ENCODE measurements at regions not wholly inside any gene's neighbourhood (a gene's known extent, or its start where the extent isn't known, plus 50 kb on each side); places are given as distances from the start of the nearest gene placed in this dataset.
A peak's percentile ranks its signal among the peaks of the same experiment; 100 is the strongest.
"Not testable (repeated sequence)": the region's sequence is repeated elsewhere in the genome, so short reads cannot be mapped to it uniquely, and the experiment has no call there.

- Histone ChIP-seq H2AFZ (ENCODE audit: low read length, unreplicated experiment) (no peak overlapping the region), H3K27ac (ENCODE audit: low read depth, low read length) (peak overlapping the region; percentile 72), H3K4me3 (ENCODE audit: low read depth, low read length) (no peak overlapping the region), H3K4me1 (ENCODE audit: control insufficient read depth, insufficient read depth, low read length, unreplicated experiment) (peaks cover 53% of the 10 kb centered on the region), H3K27me3 (ENCODE audit: insufficient read depth, low read length) (no peaks in the 10 kb centered on the region), H3K36me3 (ENCODE audit: insufficient read depth, low read length) (no peaks in the 10 kb centered on the region), H3K79me2 (ENCODE audit: control insufficient read depth, insufficient read depth, low read length, unreplicated experiment) (no peaks in the 10 kb centered on the region)
Observed at GRCh38 chr3:56926947-56927282, 125.2 kb upstream of the ARHGEF3 start.

GRCh38 chr3:56926243-56926946, 124.6 kb upstream of the ARHGEF3 start:
- Histone ChIP-seq H3K27ac (ENCODE audit: low read depth, low read length) (peak overlapping the region; percentile 72), H3K27me3 (ENCODE audit: insufficient read depth, low read length) (no peaks in the 10 kb centered on the region), H2AFZ (ENCODE audit: low read length, unreplicated experiment) (peak overlapping the region; percentile 10), H3K4me1 (ENCODE audit: control insufficient read depth, insufficient read depth, low read length, unreplicated experiment) (peaks cover 56% of the 10 kb centered on the region), H3K79me2 (ENCODE audit: control insufficient read depth, insufficient read depth, low read length, unreplicated experiment) (no peaks in the 10 kb centered on the region), H3K4me3 (ENCODE audit: low read depth, low read length) (no peak overlapping the region), H3K36me3 (ENCODE audit: insufficient read depth, low read length) (no peaks in the 10 kb centered on the region)

GRCh38 chr3:56924700-56925099, 123.0 kb upstream of the ARHGEF3 start:
- not testable (repeated sequence) for H3K27ac ChIP-seq (ENCODE audit: low read depth, low read length)

GRCh38 chr3:56923526-56924224, 121.9 kb upstream of the ARHGEF3 start:
- Histone ChIP-seq H3K4me1 (ENCODE audit: control insufficient read depth, insufficient read depth, low read length, unreplicated experiment) (peaks cover 43% of the 10 kb centered on the region), H3K4me3 (ENCODE audit: low read depth, low read length) (no peak overlapping the region; the same call in 1 of the 2 replicates), H2AFZ (ENCODE audit: low read length, unreplicated experiment) (peak overlapping the region; percentile 67), H3K27ac (ENCODE audit: low read depth, low read length) (peak overlapping the region; percentile 56), H3K27me3 (ENCODE audit: insufficient read depth, low read length) (no peaks in the 10 kb centered on the region), H3K79me2 (ENCODE audit: control insufficient read depth, insufficient read depth, low read length, unreplicated experiment) (no peaks in the 10 kb centered on the region), H3K36me3 (ENCODE audit: insufficient read depth, low read length) (no peaks in the 10 kb centered on the region)

More at GRCh38 chr3:56924700-56925099, 123.0 kb upstream of the ARHGEF3 start:
- H3K79me2 ChIP-seq (ENCODE audit: control insufficient read depth, insufficient read depth, low read length, unreplicated experiment); H3K4me3 ChIP-seq (ENCODE audit: low read depth, low read length); H2AFZ ChIP-seq (ENCODE audit: low read length, unreplicated experiment); H3K27me3 ChIP-seq (ENCODE audit: insufficient read depth, low read length); H3K36me3 ChIP-seq (ENCODE audit: insufficient read depth, low read length): not testable (repeated sequence)
- peaks cover 46% of the 10 kb centered on the region for H3K4me1 ChIP-seq (ENCODE audit: control insufficient read depth, insufficient read depth, low read length, unreplicated experiment)

GRCh38 chr3:56921573-56922453, 120.1 kb upstream of the ARHGEF3 start:
- no peaks in the 10 kb centered on the region for H3K27me3 ChIP-seq (ENCODE audit: insufficient read depth, low read length)
- peak overlapping the region; percentile 70 for H2AFZ ChIP-seq (ENCODE audit: low read length, unreplicated experiment)
- H3K4me3 ChIP-seq (ENCODE audit: low read depth, low read length): peak overlapping the region; percentile 70
- H3K79me2 ChIP-seq (ENCODE audit: control insufficient read depth, insufficient read depth, low read length, unreplicated experiment): no peaks in the 10 kb centered on the region
- H3K4me1 ChIP-seq (ENCODE audit: control insufficient read depth, insufficient read depth, low read length, unreplicated experiment): peaks cover 26% of the 10 kb centered on the region
- no peak overlapping the region for H3K27ac ChIP-seq (ENCODE audit: low read depth, low read length)
- H3K36me3 ChIP-seq (ENCODE audit: insufficient read depth, low read length): no peaks in the 10 kb centered on the region

- Histone ChIP-seq H2AFZ (ENCODE audit: low read length, unreplicated experiment) (no peak overlapping the region), H3K27ac (ENCODE audit: low read depth, low read length) (no peak overlapping the region), H3K4me3 (ENCODE audit: low read depth, low read length) (no peak overlapping the region), H3K79me2 (ENCODE audit: control insufficient read depth, insufficient read depth, low read length, unreplicated experiment) (no peaks in the 10 kb centered on the region), H3K4me1 (ENCODE audit: control insufficient read depth, insufficient read depth, low read length, unreplicated experiment) (peaks cover 16% of the 10 kb centered on the region), H3K36me3 (ENCODE audit: insufficient read depth, low read length) (no peaks in the 10 kb centered on the region), H3K27me3 (ENCODE audit: insufficient read depth, low read length) (no peaks in the 10 kb centered on the region)
Observed at GRCh38 chr3:56919797-56920195, 118.0 kb upstream of the ARHGEF3 start.

- H3K4me1 ChIP-seq (ENCODE audit: control insufficient read depth, insufficient read depth, low read length, unreplicated experiment): peaks cover 15% of the 10 kb centered on the region
- H3K27me3 ChIP-seq (ENCODE audit: insufficient read depth, low read length): no peaks in the 10 kb centered on the region
- H3K4me3 ChIP-seq (ENCODE audit: low read depth, low read length): no peak overlapping the region
- H3K36me3 ChIP-seq (ENCODE audit: insufficient read depth, low read length): no peaks in the 10 kb centered on the region
- H3K79me2 ChIP-seq (ENCODE audit: control insufficient read depth, insufficient read depth, low read length, unreplicated experiment): no peaks in the 10 kb centered on the region
- H2AFZ ChIP-seq (ENCODE audit: low read length, unreplicated experiment): no peak overlapping the region
- H3K27ac ChIP-seq (ENCODE audit: low read depth, low read length): no peak overlapping the region
Observed at GRCh38 chr3:56919137-56919796, 117.5 kb upstream of the ARHGEF3 start.

- Histone ChIP-seq H3K4me3 (ENCODE audit: low read depth, low read length) (no peak overlapping the region), H3K27me3 (ENCODE audit: insufficient read depth, low read length) (no peaks in the 10 kb centered on the region), H2AFZ (ENCODE audit: low read length, unreplicated experiment) (no peak overlapping the region), H3K27ac (ENCODE audit: low read depth, low read length) (no peak overlapping the region), H3K36me3 (ENCODE audit: insufficient read depth, low read length) (no peaks in the 10 kb centered on the region), H3K79me2 (ENCODE audit: control insufficient read depth, insufficient read depth, low read length, unreplicated experiment) (no peaks in the 10 kb centered on the region), H3K4me1 (ENCODE audit: control insufficient read depth, insufficient read depth, low read length, unreplicated experiment) (peaks cover 4% of the 10 kb centered on the region)
Observed at GRCh38 chr3:56918111-56918568, 116.4 kb upstream of the ARHGEF3 start.

- peaks cover 4% of the 10 kb centered on the region for H3K4me1 ChIP-seq (ENCODE audit: control insufficient read depth, insufficient read depth, low read length, unreplicated experiment)
- no peaks in the 10 kb centered on the region for H3K79me2 ChIP-seq (ENCODE audit: control insufficient read depth, insufficient read depth, low read length, unreplicated experiment)
- no peak overlapping the region for H3K27ac ChIP-seq (ENCODE audit: low read depth, low read length)
Observed at GRCh38 chr3:56917361-56918110, 115.8 kb upstream of the ARHGEF3 start.

More at GRCh38 chr3:56917361-56918110, 115.8 kb upstream of the ARHGEF3 start:
- no peak overlapping the region for H2AFZ ChIP-seq (ENCODE audit: low read length, unreplicated experiment)
- H3K4me3 ChIP-seq (ENCODE audit: low read depth, low read length): no peak overlapping the region
- no peaks in the 10 kb centered on the region for H3K27me3 ChIP-seq (ENCODE audit: insufficient read depth, low read length)
- no peaks in the 10 kb centered on the region for H3K36me3 ChIP-seq (ENCODE audit: insufficient read depth, low read length)
